GM12875 (cell line): ENCODE measurements at regions not wholly inside any gene's neighbourhood (a gene's known extent, or its start where the extent isn't known, plus 50 kb on each side); places are given as distances from the start of the nearest gene placed in this dataset.

Source experiments
- H3K4me3 ChIP-seq: one replicate; pipeline ENCODE4 v1.5.1; 2011; ENCODE audit warnings: low read depth, low read length, control low read depth
- CTCF ChIP-seq: IDR thresholded peaks from 2 replicates; pipeline ENCODE4 v1.5.1; 2011; ENCODE audit warnings: low read depth, mild to moderate bottlenecking, control low read depth, inconsistent platforms, low read length, moderate library complexity, borderline replicate concordance; ENCODE audit not compliant: insufficient read depth

GRCh38 chr15:72912996-72913395 is 129.4 kb upstream of the ADPGK start:
- no peak for TF ChIP-seq CTCF
- H3K4me3 ChIP-seq, result no peak overlapping the region

GRCh38 chr15:72912121-72912520 is 128.6 kb upstream of the ADPGK start:
- no peak for TF ChIP-seq CTCF
- H3K4me3 ChIP-seq, result no peak overlapping the region

GRCh38 chr15:72911626-72912025 is 128.1 kb upstream of the ADPGK start:
- no peak overlapping the region for H3K4me3 ChIP-seq
- no peak for TF ChIP-seq CTCF

- no peak overlapping the region for H3K4me3 ChIP-seq
- no peak for TF ChIP-seq CTCF
Observed at GRCh38 chr15:72908713-72909112, 125.2 kb upstream of the ADPGK start.

GRCh38 chr15:72907733-72908132 is 124.2 kb upstream of the ADPGK start:
- no peak overlapping the region for H3K4me3 ChIP-seq
- no peak for TF ChIP-seq CTCF

GRCh38 chr15:72902919-72903260 is 119.3 kb upstream of the ADPGK start:
- H3K4me3 ChIP-seq, result no peak overlapping the region
- TF ChIP-seq CTCF, result no peak

- no peak overlapping the region for H3K4me3 ChIP-seq
- no peak for TF ChIP-seq CTCF
Observed at GRCh38 chr15:72902245-72902918, 118.8 kb upstream of the ADPGK start.
